Endodermal cell (in vitro differentiated cells): ENCODE measurements at regions not wholly inside any gene's neighbourhood (a gene's known extent, or its start where the extent isn't known, plus 50 kb on each side); places are given as distances from the start of the nearest gene placed in this dataset.
A peak's percentile ranks its signal among the peaks of the same experiment; 100 is the strongest.

ENCODE experiments used
- DNase-seq: peaks from one replicate; pipeline ENCODE4 v3.0.0-alpha.2; 2017
- H3K27ac ChIP-seq: 2 replicates; pipeline ENCODE4 v1.5.1; 2013; ENCODE audit warnings: mild to moderate bottlenecking, low read depth, low read length, moderate library complexity
- H3K27me3 ChIP-seq: 2 replicates; pipeline ENCODE4 v1.6.1; 2013; ENCODE audit warnings: mild to moderate bottlenecking, low read length, moderate library complexity; ENCODE audit not compliant: insufficient read depth, control insufficient read depth, poor library complexity, severe bottlenecking
- H3K36me3 ChIP-seq: 2 replicates; pipeline ENCODE4 v1.7.0; 2013; ENCODE audit warnings: mild to moderate bottlenecking, low read length, moderate library complexity; ENCODE audit not compliant: control insufficient read depth, insufficient read depth
- H3K4me1 ChIP-seq: one replicate; pipeline ENCODE4 v1.7.0; 2013; ENCODE audit warnings: low read length; ENCODE audit not compliant: control insufficient read depth, insufficient read depth
- H3K4me3 ChIP-seq: 2 replicates; pipeline ENCODE4 v1.5.1; 2013; ENCODE audit warnings: mild to moderate bottlenecking, low read length, moderate library complexity
- H3K9ac ChIP-seq: 2 replicates; pipeline ENCODE4 v1.6.1; 2013; ENCODE audit warnings: mild to moderate bottlenecking, low read length, moderate library complexity; ENCODE audit not compliant: poor library complexity, severe bottlenecking; ENCODE audit errors: extremely low read depth
- H3K9me3 ChIP-seq: 2 replicates; pipeline ENCODE4 v1.6.1; 2013; ENCODE audit warnings: mild to moderate bottlenecking, low read length, moderate library complexity; ENCODE audit not compliant: control insufficient read depth
- H3K27ac Mint-ChIP-seq: 2 replicates; pipeline ENCODE4 v1.8.0; 2020; ENCODE audit warnings: mixed read lengths
- H3K27me3 Mint-ChIP-seq: 2 replicates; pipeline ENCODE4 v1.8.0; 2021; ENCODE audit warnings: mild to moderate bottlenecking, mixed read lengths; ENCODE audit not compliant: insufficient read depth
- H3K36me3 Mint-ChIP-seq: 2 replicates; pipeline ENCODE4 v1.8.0; 2020; ENCODE audit warnings: low read depth, mixed read lengths
- H3K4me1 Mint-ChIP-seq: 2 replicates; pipeline ENCODE4 v1.8.0; 2020; ENCODE audit warnings: mixed read lengths
- H3K4me3 Mint-ChIP-seq: 2 replicates; pipeline ENCODE4 v1.8.0; 2020; ENCODE audit warnings: mild to moderate bottlenecking, moderate library complexity, mixed read lengths
- H3K9me3 Mint-ChIP-seq: 2 replicates; pipeline ENCODE4 v1.8.0; 2020; ENCODE audit warnings: mild to moderate bottlenecking, mixed read lengths
- CTCF ChIP-seq: fragments of 200-600 bp; sonication (generic); conservative IDR thresholded peaks from 2 replicates; pipeline ENCODE4 v1.5.0; 2021; ENCODE audit warnings: antibody characterized with exemption, mild to moderate bottlenecking
- WGBS, 2 experiments: methylation state at CpG; one replicate each; pipeline versions ENCODE4 v1.1.5 to v1.1.7; 2013; ENCODE audit warnings: missing lambda C conversion rate in 2 of 2, mixed read lengths in 1 of 2; ENCODE audit not compliant: insufficient coverage in 1 of 2, insufficient read length in 1 of 2; 5-methylcytosine and 5-hydroxymethylcytosine counted together

- H3K9ac ChIP-seq = no peak overlapping the region
- H3K27ac ChIP-seq = no peak overlapping the region
- H3K27me3 ChIP-seq = no peaks in the 10 kb centered on the region
- no peak for DNase-seq
- no peaks in the 10 kb centered on the region for H3K9me3 Mint-ChIP-seq
- no peak for TF ChIP-seq CTCF
- H3K36me3 ChIP-seq = no peaks in the 10 kb centered on the region
- H3K4me1 Mint-ChIP-seq = no peaks in the 10 kb centered on the region
- peaks cover 3% of the 10 kb centered on the region for H3K36me3 Mint-ChIP-seq
- no peak overlapping the region for H3K4me3 Mint-ChIP-seq
- peak overlapping the region; percentile 50 for H3K4me3 ChIP-seq
- H3K27ac Mint-ChIP-seq = no peak overlapping the region
- H3K4me1 ChIP-seq = no peaks in the 10 kb centered on the region
- H3K9me3 ChIP-seq = peaks cover 20% of the 10 kb centered on the region
- H3K27me3 Mint-ChIP-seq = peaks cover 3% of the 10 kb centered on the region
- 67 to 78% methylated on average over 1 to 6 of the region's 6 CpGs for WGBS, 2 experiments
Measured at GRCh38 chr15:27694506-27695087, 404.5 kb downstream of the OCA2 start.

GRCh38 chr15:27693280-27693679, 405.8 kb downstream of the OCA2 start:
- Mint-ChIP-seq H3K36me3 (peaks cover 3% of the 10 kb centered on the region), H3K4me3 (no peak overlapping the region), H3K27me3 (peaks cover 3% of the 10 kb centered on the region), H3K4me1 (no peaks in the 10 kb centered on the region), H3K9me3 (no peaks in the 10 kb centered on the region), H3K27ac (no peak overlapping the region)
- Histone ChIP-seq H3K27ac (no peak overlapping the region), H3K36me3 (no peaks in the 10 kb centered on the region), H3K9ac (no peak overlapping the region), H3K4me3 (no peak overlapping the region), H3K4me1 (no peaks in the 10 kb centered on the region), H3K27me3 (no peaks in the 10 kb centered on the region), H3K9me3 (peaks cover 20% of the 10 kb centered on the region)
- WGBS, 2 experiments = 87 to 96% methylated on average over 2 of the region's 2 CpGs
- TF ChIP-seq CTCF = no peak
- no peak for DNase-seq

- TF ChIP-seq CTCF = no peak
- no peak overlapping the region for H3K27ac ChIP-seq
- H3K27me3 Mint-ChIP-seq = no peaks in the 10 kb centered on the region
- no peaks in the 10 kb centered on the region for H3K9me3 Mint-ChIP-seq
- 93 to 94% methylated on average over 3 to 5 of the region's 5 CpGs for WGBS, 2 experiments
- no peak overlapping the region for H3K9ac ChIP-seq
- no peak for DNase-seq
- no peaks in the 10 kb centered on the region for H3K4me1 ChIP-seq
- peaks cover 3% of the 10 kb centered on the region for H3K36me3 Mint-ChIP-seq
- peaks cover 20% of the 10 kb centered on the region for H3K9me3 ChIP-seq
- no peaks in the 10 kb centered on the region for H3K36me3 ChIP-seq
- no peaks in the 10 kb centered on the region for H3K4me1 Mint-ChIP-seq
- no peaks in the 10 kb centered on the region for H3K27me3 ChIP-seq
- H3K4me3 Mint-ChIP-seq = no peak overlapping the region
- H3K27ac Mint-ChIP-seq = no peak overlapping the region
- H3K4me3 ChIP-seq = no peak overlapping the region
Measured at GRCh38 chr15:27692438-27692837, 406.7 kb downstream of the OCA2 start.
